HCT116 (cell line): ENCODE measurements at regions not wholly inside any gene's neighbourhood (a gene's known extent, or its start where the extent isn't known, plus 50 kb on each side); places are given as distances from the start of the nearest gene placed in this dataset.

Experiments used
- ATAC-seq: fragments of 200-7000 bp; cut with Tn5 transposase; 2 replicates; pipeline ENCODE4 v1.9.1; 2020; ENCODE audit warnings: mild to moderate bottlenecking, moderate library complexity
- BruUV-seq: library from RNA; stranded (reverse); fragments of 400-500 nt; replicated peaks from 2 replicates; lab custom pipeline; 2021; lab: Mats Ljungman, UMichigan
- CTCF ChIA-PET: fragments of 300-600 bp; sonication (Branson Sonifier 250); formaldehyde crosslinking; loops from one replicate; lab custom pipeline; 2021; ENCODE audit warnings: antibody characterized with exemption; lab: Charles Lee
- POLR2A ChIA-PET: fragments of 300-600, 350-600 bp; sonication (Branson Sonifier 250); formaldehyde crosslinking; loops from one replicate; lab custom pipeline; 2021; ENCODE audit warnings: antibody characterized with exemption; lab: Charles Lee
- RAD21 ChIA-PET, 2 experiments: fragments of 300-600 bp; sonication (Branson Sonifier 250); formaldehyde crosslinking; loops; one replicate each; lab custom pipeline; 2023; ENCODE audit warnings: low total read pairs in 2 of 2; ENCODE audit not compliant: uncharacterized antibody in 2 of 2, unreplicated experiment in 2 of 2, low non-redundant PET in 1 of 2; lab: Charles Lee
- DNase-seq: peaks from one replicate; pipeline ENCODE4 v3.0.0-alpha.2; 2010; ENCODE audit warnings: low read depth, low spot score
- H2AFZ ChIP-seq: fragments of 200-600 bp; shearing (Covaris generic), sonication (generic); 2 replicates; pipeline ENCODE4 v1.6.1; 2017; ENCODE audit warnings: low read depth, mixed run types, mixed read lengths, antibody characterized with exemption, low read length; ENCODE audit not compliant: poor library complexity, severe bottlenecking
- H3K27ac ChIP-seq: 2 replicates; pipeline ENCODE4 v1.5.1; 2012; ENCODE audit warnings: low read depth, low read length
- H3K27me3 ChIP-seq: fragments of 200-600 bp; sonication (generic); 2 replicates; pipeline ENCODE4 v1.6.1; 2016; ENCODE audit warnings: mixed run types, low read length, mixed read lengths; ENCODE audit not compliant: insufficient read depth
- H3K36me3 ChIP-seq, 2 experiments: fragments of 200-500 bp in 1 of 2; fragments of 200-600 bp in 1 of 2; sonication (Bioruptor generic) in 1 of 2; sonication (generic) in 1 of 2; 2 replicates each; pipeline versions ENCODE4 v1.5.1 to v1.6.1; 2014 to 2016; ENCODE audit warnings: low read length in 2 of 2, inconsistent platforms in 1 of 2, mixed read lengths in 1 of 2, mixed run types in 1 of 2; ENCODE audit not compliant: insufficient read depth in 2 of 2, control insufficient read depth in 1 of 2
- H3K4me1 ChIP-seq, 2 experiments: fragments of 200-600 bp in 1 of 2; sonication (generic) in 1 of 2; 2 replicates each; pipeline versions ENCODE4 v1.5.1 to v1.6.1; 2012 to 2017; ENCODE audit warnings: low read length in 2 of 2, inconsistent platforms in 1 of 2, mild to moderate bottlenecking in 1 of 2, mixed read lengths in 1 of 2, mixed run types in 1 of 2, moderate library complexity in 1 of 2; ENCODE audit not compliant: insufficient read depth in 2 of 2, control insufficient read depth in 1 of 2
- H3K4me2 ChIP-seq: fragments of 200-600 bp; sonication (generic); 2 replicates; pipeline ENCODE4 v1.6.1; 2017; ENCODE audit warnings: mixed run types, low read length, mixed read lengths
- H3K4me3 ChIP-seq, 2 experiments: fragments of 200-600 bp in 1 of 2; sonication (generic) in 1 of 2; replicated peaks in 1 of 2; 2 replicates each; pipeline ENCODE4 v1.5.1; 2011 to 2016; ENCODE audit warnings: low read length in 2 of 2, control low read depth in 1 of 2, low read depth in 1 of 2, mild to moderate bottlenecking in 1 of 2, mixed read lengths in 1 of 2, mixed run types in 1 of 2
- H3K79me2 ChIP-seq: fragments of 200-600 bp; sonication (generic); 2 replicates; pipeline ENCODE4 v1.6.1; 2017; ENCODE audit warnings: mild to moderate bottlenecking, mixed run types, low read length, moderate library complexity, mixed read lengths; ENCODE audit not compliant: insufficient read depth
- H3K9ac ChIP-seq: fragments of 200-600 bp; sonication (generic); 2 replicates; pipeline ENCODE4 v1.6.1; 2016; ENCODE audit warnings: low read length, mixed read lengths
- H3K9me2 ChIP-seq: fragments of 200-600 bp; sonication (generic), shearing (Covaris generic); 2 replicates; pipeline ENCODE4 v1.6.1; 2017; ENCODE audit warnings: mixed run types, mild to moderate bottlenecking, moderate library complexity; ENCODE audit not compliant: insufficient read depth
- H3K9me3 ChIP-seq, 2 experiments: fragments of 200-500 bp in 1 of 2; fragments of 200-600 bp in 1 of 2; sonication (Bioruptor generic) in 1 of 2; sonication (generic) in 1 of 2; 2 replicates each; pipeline ENCODE4 v1.6.1; 2014 to 2017; ENCODE audit warnings: low read length in 2 of 2, mixed read lengths in 2 of 2, inconsistent platforms in 1 of 2, low read depth in 1 of 2, mild to moderate bottlenecking in 1 of 2, mixed run types in 1 of 2, moderate library complexity in 1 of 2; ENCODE audit not compliant: control insufficient read depth in 1 of 2, insufficient read depth in 1 of 2
- H4K20me1 ChIP-seq: fragments of 200-600 bp; sonication (generic), shearing (Covaris generic); 2 replicates; pipeline ENCODE4 v1.6.1; 2017; ENCODE audit warnings: mixed run types, mild to moderate bottlenecking, moderate library complexity; ENCODE audit not compliant: insufficient read depth
- ATF3 ChIP-seq: IDR thresholded peaks from 2 replicates; pipeline ENCODE4 v1.6.1; 2012
- CBX3 ChIP-seq: IDR thresholded peaks from 2 replicates; pipeline ENCODE4 v1.6.1; 2012; ENCODE audit warnings: low read depth
- CEBPB ChIP-seq: IDR thresholded peaks from 2 replicates; pipeline ENCODE4 v1.6.1; 2012; ENCODE audit warnings: low read depth
- CTCF ChIP-seq, 3 experiments: fragments of 200-600 bp in 1 of 3; sonication (generic) in 1 of 3; IDR thresholded peaks in 2 of 3; conservative IDR thresholded peaks in 1 of 3; 2 replicates each; pipeline ENCODE4 v1.5.1; 2012 to 2017; ENCODE audit warnings: low read depth in 2 of 3, low read length in 2 of 3, antibody characterized with exemption in 1 of 3, borderline replicate concordance in 1 of 3, control low read depth in 1 of 3, mild to moderate bottlenecking in 1 of 3, mixed read lengths in 1 of 3, mixed run types in 1 of 3, moderate library complexity in 1 of 3; ENCODE audit not compliant: insufficient read depth in 1 of 3
- EGR1 ChIP-seq: IDR thresholded peaks from 2 replicates; pipeline ENCODE4 v1.6.1; 2012; ENCODE audit warnings: low read depth
- ELF1 ChIP-seq: IDR thresholded peaks from 2 replicates; pipeline ENCODE4 v1.6.1; 2012; ENCODE audit warnings: low read depth, borderline replicate concordance
- EZH2phosphoT487 ChIP-seq: fragments of 200-600 bp; IDR thresholded peaks from 2 replicates; pipeline ENCODE4 v1.6.1; 2018; ENCODE audit warnings: antibody characterized with exemption, borderline replicate concordance
- FOSL1 ChIP-seq: IDR thresholded peaks from 2 replicates; pipeline ENCODE4 v1.6.1; 2012; ENCODE audit warnings: low read depth
- JUND ChIP-seq: IDR thresholded peaks from 2 replicates; pipeline ENCODE4 v1.6.1; 2012
- MAX ChIP-seq: IDR thresholded peaks from 2 replicates; pipeline ENCODE4 v1.6.1; 2012
- POLR2A ChIP-seq: IDR thresholded peaks from 2 replicates; pipeline ENCODE4 v1.7.0; 2011; ENCODE audit warnings: borderline replicate concordance; ENCODE audit not compliant: insufficient read depth, insufficient read length; ENCODE audit errors: extremely low read depth
- POLR2AphosphoS5 ChIP-seq: IDR thresholded peaks from 2 replicates; pipeline ENCODE4 v1.6.1; 2011; ENCODE audit warnings: mild to moderate bottlenecking, low read depth, low read length, moderate library complexity
- SIN3A ChIP-seq: IDR thresholded peaks from 2 replicates; pipeline ENCODE4 v1.6.1; 2012; ENCODE audit warnings: low read depth
- SP1 ChIP-seq: IDR thresholded peaks from 2 replicates; pipeline ENCODE4 v1.6.1; 2012; ENCODE audit warnings: low read depth
- SRF ChIP-seq: IDR thresholded peaks from 2 replicates; pipeline ENCODE4 v1.6.1; 2012; ENCODE audit warnings: low read depth
- TCF7L2 ChIP-seq: IDR thresholded peaks from 2 replicates; pipeline ENCODE4 v1.7.0; 2011; ENCODE audit warnings: borderline replicate concordance, inconsistent platforms; ENCODE audit not compliant: insufficient read depth, insufficient read length; ENCODE audit errors: extremely low read depth
- ZBTB33 ChIP-seq: IDR thresholded peaks from 2 replicates; pipeline ENCODE4 v1.6.1; 2011; ENCODE audit warnings: mild to moderate bottlenecking, low read length, moderate library complexity; ENCODE audit not compliant: insufficient replicate concordance; ENCODE audit errors: extremely low read depth
- ZFX ChIP-seq: fragments of 450-650 bp; IDR thresholded peaks from 2 replicates; pipeline ENCODE4 v1.6.1; 2017
- intact Hi-C: fragments of 100-400 bp; cut with micrococcal nuclease; formaldehyde crosslinking; loops from 2 replicates; pipeline ENCODE4 v1.10.0; 2022

- no peak for DNase-seq
- intact Hi-C loops, result no loop called here
- TF ChIP-seq EGR1 (no peak), CEBPB (no peak), POLR2AphosphoS5 (no peak), JUND (no peak), ZBTB33 (no peak), ELF1 (no peak), CBX3 (no peak), FOSL1 (no peak), EZH2phosphoT487 (no peak)
Observed at GRCh38 chr14:37855871-37856270, 260.4 kb downstream of the TTC6 start.

GRCh38 chr14:37857774-37858266 lies 262.4 kb downstream of the TTC6 start:
- Histone ChIP-seq H3K27me3 (no peaks in the 10 kb centered on the region), H3K9ac (no peak overlapping the region), H3K9me2 (no peaks in the 10 kb centered on the region), H3K4me3 (no peak overlapping the region), H3K36me3 (no peaks in the 10 kb centered on the region), H2AFZ (no peak overlapping the region)
- no peak for ATAC-seq
- RAD21 ChIA-PET, result no interaction called here
- intact Hi-C loops, result no loop called here
- no peak for DNase-seq
- no peak for TF ChIP-seq EZH2phosphoT487
- TF ChIP-seq TCF7L2, result no peak
- TF ChIP-seq EGR1, result no peak
- no peak for TF ChIP-seq MAX
- no peak for TF ChIP-seq ATF3
- no peak for TF ChIP-seq SP1
- TF ChIP-seq POLR2AphosphoS5, result no peak
- no peak for TF ChIP-seq ELF1
- TF ChIP-seq ZFX, result no peak
- TF ChIP-seq CTCF (IDR thresholded peaks at IDR 0.05 in 2 of 3, conservative IDR thresholded peaks at IDR 0.05 in 1 of 3; ENCODE audit: borderline replicate concordance in 1 of 3, insufficient read depth in 1 of 3, low read depth in 2 of 3, low read length in 2 of 3), result no peak
- no peak for TF ChIP-seq POLR2A
- no peak for TF ChIP-seq SRF
- no peak for TF ChIP-seq SIN3A
- TF ChIP-seq JUND, result no peak
- TF ChIP-seq, all 23 proteins: peak for 0
- H4K20me1 ChIP-seq, result no peaks in the 10 kb centered on the region
- POLR2A ChIA-PET, result no interaction called here
- H3K4me2 ChIP-seq, result no peak overlapping the region
- BruUV-seq, result no TSS peak
- H3K27ac ChIP-seq, result no peak overlapping the region
- H3K4me1 ChIP-seq, result no peaks in the 10 kb centered on the region
- CTCF ChIA-PET, result interaction anchor here (2.3 kb wide), 1 partner anchor 17 kb away, joined by 5 read pairs; no protein-coding TSS in a partner anchor
- H3K9me3 ChIP-seq, result no peaks in the 10 kb centered on the region
- no peaks in the 10 kb centered on the region for H3K79me2 ChIP-seq

More at GRCh38 chr14:37855871-37856270, 260.4 kb downstream of the TTC6 start:
- Histone ChIP-seq H3K4me3 (no peak overlapping the region), H4K20me1 (no peaks in the 10 kb centered on the region), H3K4me1 (no peaks in the 10 kb centered on the region), H3K4me2 (no peak overlapping the region), H3K9me2 (no peaks in the 10 kb centered on the region), H3K27ac (no peak overlapping the region), H2AFZ (no peak overlapping the region), H3K27me3 (no peaks in the 10 kb centered on the region), H3K36me3 (no peaks in the 10 kb centered on the region), H3K79me2 (no peaks in the 10 kb centered on the region), H3K9ac (no peak overlapping the region), H3K9me3 (no peaks in the 10 kb centered on the region)
- RAD21 ChIA-PET, result no interaction called here
- POLR2A ChIA-PET, result no interaction called here
- no peak for ATAC-seq
- CTCF ChIA-PET, result interaction anchor here (2.3 kb wide), 1 partner anchor 19 kb away, joined by 5 read pairs; no protein-coding TSS in a partner anchor
- BruUV-seq, result no TSS peak
